GM23338 (cell line): ENCODE measurements at regions not wholly inside any gene's neighbourhood (a gene's known extent, or its start where the extent isn't known, plus 50 kb on each side); places are given as distances from the start of the nearest gene placed in this dataset.

Source experiments
- ATAC-seq: fragments of 200-7000 bp; cut with Tn5 transposase; 3 replicates; pipeline ENCODE4 v1.9.1; 2020
- DNase-seq: peaks from one replicate; pipeline ENCODE4 v3.0.0-alpha.2; 2015; ENCODE audit warnings: low spot score
- H2AFZ ChIP-seq: fragments of 200-600 bp; sonication (generic); 2 replicates; pipeline ENCODE4 v1.8.0; 2016; ENCODE audit warnings: antibody characterized with exemption, mild to moderate bottlenecking, moderate library complexity
- H3F3A ChIP-seq: fragments of 200-600 bp; sonication (generic); replicated peaks from 2 replicates; pipeline ENCODE4 v1.8.0; 2017; ENCODE audit warnings: antibody characterized with exemption, mixed run types, low read depth
- H3K27ac ChIP-seq: fragments of 200-600 bp; sonication (generic); 2 replicates; pipeline ENCODE4 v1.6.1; 2016; ENCODE audit warnings: low read depth
- H3K27me3 ChIP-seq: fragments of 200-600 bp; sonication (generic); 2 replicates; pipeline ENCODE4 v1.8.0; 2016; ENCODE audit warnings: mild to moderate bottlenecking, mixed run types, moderate library complexity; ENCODE audit not compliant: insufficient read depth
- H3K36me3 ChIP-seq: fragments of 200-600 bp; sonication (generic); 2 replicates; pipeline ENCODE4 v1.8.0; 2016; ENCODE audit warnings: mild to moderate bottlenecking; ENCODE audit not compliant: insufficient read depth
- H3K4me1 ChIP-seq: fragments of 200-600 bp; sonication (generic); 2 replicates; pipeline ENCODE4 v1.8.0; 2016; ENCODE audit warnings: mild to moderate bottlenecking, moderate library complexity; ENCODE audit not compliant: insufficient read depth
- H3K4me2 ChIP-seq: fragments of 200-600 bp; sonication (generic); 2 replicates; pipeline ENCODE4 v1.7.1; 2017; ENCODE audit warnings: mixed run types
- H3K4me3 ChIP-seq: fragments of 200-600 bp; sonication (generic); 2 replicates; pipeline ENCODE4 v1.6.1; 2016; ENCODE audit warnings: mixed run types
- H3K79me2 ChIP-seq: fragments of 200-600 bp; sonication (generic); replicated peaks from 2 replicates; pipeline ENCODE4 v1.8.0; 2017; ENCODE audit warnings: mild to moderate bottlenecking; ENCODE audit not compliant: insufficient read depth
- H3K9me2 ChIP-seq: fragments of 200-600 bp; sonication (generic); 2 replicates; pipeline ENCODE4 v1.8.0; 2017; ENCODE audit not compliant: insufficient read depth
- H4K20me1 ChIP-seq: fragments of 200-600 bp; sonication (generic); replicated peaks from 2 replicates; pipeline ENCODE4 v1.8.0; 2017; ENCODE audit warnings: mild to moderate bottlenecking; ENCODE audit not compliant: insufficient read depth
- H3K27ac Mint-ChIP-seq: 2 replicates; pipeline ENCODE4 v1.8.0; 2020; ENCODE audit warnings: inconsistent platforms, mild to moderate bottlenecking, moderate library complexity, mixed read lengths
- H3K27me3 Mint-ChIP-seq: 3 replicates; pipeline ENCODE4 v1.8.0; 2022; ENCODE audit warnings: low read depth, mild to moderate bottlenecking, moderate library complexity, mixed read lengths, inconsistent platforms; ENCODE audit not compliant: insufficient read depth, poor library complexity
- H3K36me3 Mint-ChIP-seq: 3 replicates; pipeline ENCODE4 v1.8.0; 2021; ENCODE audit warnings: low read depth, mild to moderate bottlenecking, inconsistent platforms, moderate library complexity, mixed read lengths
- H3K4me1 Mint-ChIP-seq: 3 replicates; pipeline ENCODE4 v1.8.0; 2020; ENCODE audit warnings: mild to moderate bottlenecking, inconsistent platforms, mixed read lengths
- H3K4me3 Mint-ChIP-seq: 3 replicates; pipeline ENCODE4 v1.8.0; 2021; ENCODE audit warnings: moderate library complexity, mild to moderate bottlenecking, inconsistent platforms, mixed read lengths
- H3K9me3 Mint-ChIP-seq: 3 replicates; pipeline ENCODE4 v1.8.0; 2020; ENCODE audit warnings: moderate library complexity, mild to moderate bottlenecking, inconsistent platforms, mixed read lengths
- CREB1 ChIP-seq: fragments of 250-450 bp; sonication (Bioruptor Pico); IDR thresholded peaks from 2 replicates; pipeline ENCODE4 v1.5.0; 2020; ENCODE audit warnings: low read depth, mild to moderate bottlenecking, moderate library complexity
- EZH2 ChIP-seq: fragments of 200-600 bp; sonication (generic); IDR thresholded peaks from one replicate; pipeline ENCODE4 v1.8.0; 2017; ENCODE audit warnings: antibody characterized with exemption, mild to moderate bottlenecking, low read depth; ENCODE audit not compliant: unreplicated experiment
- EZH2phosphoT487 ChIP-seq: fragments of 200-600 bp; sonication (generic); IDR thresholded peaks from one replicate; pipeline ENCODE4 v1.8.1; 2018; ENCODE audit warnings: antibody characterized with exemption; ENCODE audit not compliant: unreplicated experiment
- NANOG ChIP-seq: IDR thresholded peaks from 2 replicates; pipeline ENCODE4 v1.6.1; 2016; ENCODE audit warnings: antibody characterized with exemption, borderline replicate concordance
- POLR2AphosphoS5 ChIP-seq: IDR thresholded peaks from 2 replicates; pipeline ENCODE4 v1.6.1; 2016; ENCODE audit warnings: antibody characterized with exemption, low read depth
- STAT1 ChIP-seq: IDR thresholded peaks from one replicate; pipeline ENCODE4 v1.6.1; 2016; ENCODE audit warnings: antibody characterized with exemption; ENCODE audit not compliant: unreplicated experiment
- ZNF331 ChIP-seq: fragments of 250-450 bp; sonication (Bioruptor Pico); IDR thresholded peaks from 2 replicates; pipeline ENCODE4 v1.5.0; 2020; ENCODE audit warnings: low read depth, mild to moderate bottlenecking, moderate library complexity
- TF ChIP-seq, protein P1 (sequence below): IDR thresholded peaks from 2 replicates; pipeline ENCODE4 v1.6.1; 2016; ENCODE audit warnings: antibody characterized with exemption
- TF ChIP-seq, protein P2 (sequence below): IDR thresholded peaks from one replicate; pipeline ENCODE4 v1.6.1; 2018; ENCODE audit warnings: antibody characterized with exemption; ENCODE audit not compliant: unreplicated experiment
- TF ChIP-seq, protein P3 (sequence below): fragments of 250-450 bp; sonication (Bioruptor Pico); IDR thresholded peaks from 2 replicates; pipeline ENCODE4 v1.5.0; 2020; ENCODE audit warnings: mild to moderate bottlenecking, moderate library complexity

DNA sequence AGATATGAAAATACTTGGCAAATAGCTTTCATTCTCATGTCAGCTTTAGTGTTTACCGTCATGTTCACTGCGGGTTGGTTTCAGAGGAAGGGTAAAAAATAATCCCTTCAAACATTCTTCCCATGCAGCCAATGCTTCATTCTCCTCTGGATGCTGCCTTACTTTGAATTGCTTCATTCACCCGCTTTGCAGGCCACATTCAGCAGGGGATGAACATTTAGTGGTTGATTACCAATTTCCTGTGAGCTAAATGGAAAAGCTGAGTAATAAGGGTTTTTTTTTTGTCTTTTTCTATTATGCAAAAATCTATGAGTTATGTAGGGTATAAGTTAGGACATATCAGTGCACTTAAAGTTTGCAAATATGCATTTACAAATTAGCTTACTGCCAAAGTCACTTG is 96.3 kb upstream of the MEF2C start:
- Mint-ChIP-seq H3K27me3 (no peaks in the 10 kb centered on the region), H3K27ac (0 out of 2 replicates have a peak overlapping the region, but pooled peaks have one; percentile 20), H3K36me3 (no peaks in the 10 kb centered on the region), H3K9me3 (no peaks in the 10 kb centered on the region), H3K4me3 (no peak overlapping the region), H3K4me1 (peaks cover 22% of the 10 kb centered on the region)
- no peaks in the 10 kb centered on the region for H3K36me3 ChIP-seq
- H3K79me2 ChIP-seq: no peaks in the 10 kb centered on the region
- DNase-seq (peak; percentile 17), ATAC-seq (no peak; the same call in 2 of the 3 replicates)
- TF ChIP-seq NANOG (peak; percentile 82; the same call in 1 of the 2 replicates), EZH2 (no peak)
- TF ChIP-seq, protein P1, sequence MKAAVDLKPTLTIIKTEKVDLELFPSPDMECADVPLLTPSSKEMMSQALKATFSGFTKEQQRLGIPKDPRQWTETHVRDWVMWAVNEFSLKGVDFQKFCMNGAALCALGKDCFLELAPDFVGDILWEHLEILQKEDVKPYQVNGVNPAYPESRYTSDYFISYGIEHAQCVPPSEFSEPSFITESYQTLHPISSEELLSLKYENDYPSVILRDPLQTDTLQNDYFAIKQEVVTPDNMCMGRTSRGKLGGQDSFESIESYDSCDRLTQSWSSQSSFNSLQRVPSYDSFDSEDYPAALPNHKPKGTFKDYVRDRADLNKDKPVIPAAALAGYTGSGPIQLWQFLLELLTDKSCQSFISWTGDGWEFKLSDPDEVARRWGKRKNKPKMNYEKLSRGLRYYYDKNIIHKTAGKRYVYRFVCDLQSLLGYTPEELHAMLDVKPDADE: 0 out of 2 replicates have a peak, but pooled peaks have one; percentile 17
- H3K4me3 ChIP-seq: no peak overlapping the region
- no peaks in the 10 kb centered on the region for H4K20me1 ChIP-seq
- no peak overlapping the region for H2AFZ ChIP-seq
- no peaks in the 10 kb centered on the region for H3K9me2 ChIP-seq
- H3F3A ChIP-seq: no peaks in the 10 kb centered on the region
- peak overlapping the region; percentile 36; the same call in 1 of the 2 replicates for H3K4me2 ChIP-seq
- peaks cover 28% of the 10 kb centered on the region for H3K4me1 ChIP-seq
- H3K27me3 ChIP-seq: no peaks in the 10 kb centered on the region
- no peak overlapping the region for H3K27ac ChIP-seq

DNA sequence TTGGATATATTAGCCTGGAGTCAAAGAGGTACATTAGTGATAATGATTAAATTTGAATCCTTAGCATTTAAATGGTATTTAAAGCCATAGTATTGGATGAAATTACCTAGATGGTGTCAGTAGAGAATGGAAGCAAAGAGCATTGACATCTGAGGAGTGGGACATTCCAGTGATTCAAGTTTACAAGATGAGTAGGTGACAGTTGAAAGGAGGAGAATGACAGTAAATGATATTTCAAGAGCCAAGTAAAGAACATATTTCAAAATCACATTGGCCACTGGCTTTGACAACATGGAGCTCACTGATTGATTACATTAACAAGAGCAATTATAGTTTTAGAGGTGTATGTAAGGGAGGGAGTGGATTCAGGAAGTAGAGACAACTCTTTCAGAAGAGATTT is 93.9 kb upstream of the MEF2C start:
- no peaks in the 10 kb centered on the region for H3K27me3 ChIP-seq
- H3K79me2 ChIP-seq: no peaks in the 10 kb centered on the region
- H3K4me1 ChIP-seq: peaks cover 24% of the 10 kb centered on the region
- ATAC-seq (no peak), DNase-seq (no peak)
- H3F3A ChIP-seq: no peaks in the 10 kb centered on the region
- H2AFZ ChIP-seq: no peak overlapping the region
- no peaks in the 10 kb centered on the region for H3K36me3 ChIP-seq
- no peaks in the 10 kb centered on the region for H3K36me3 Mint-ChIP-seq
- H3K4me3 Mint-ChIP-seq: no peak overlapping the region
- H3K27ac Mint-ChIP-seq: no peak overlapping the region
- no peaks in the 10 kb centered on the region for H3K9me2 ChIP-seq
- H3K4me2 ChIP-seq: no peak overlapping the region
- no peaks in the 10 kb centered on the region for H3K9me3 Mint-ChIP-seq
- no peaks in the 10 kb centered on the region for H4K20me1 ChIP-seq
- peaks cover 1% of the 10 kb centered on the region for H3K27me3 Mint-ChIP-seq
- no peak overlapping the region for H3K27ac ChIP-seq
- no peak overlapping the region for H3K4me3 ChIP-seq
- H3K4me1 Mint-ChIP-seq: peaks cover 22% of the 10 kb centered on the region
- TF ChIP-seq NANOG (no peak), ZNF331 (CRISPR knock-in tag) (no peak), CREB1 (CRISPR knock-in tag) (no peak), EZH2 (no peak), STAT1 (no peak), POLR2AphosphoS5 (no peak), EZH2phosphoT487 (no peak)
- TF ChIP-seq, protein P2, sequence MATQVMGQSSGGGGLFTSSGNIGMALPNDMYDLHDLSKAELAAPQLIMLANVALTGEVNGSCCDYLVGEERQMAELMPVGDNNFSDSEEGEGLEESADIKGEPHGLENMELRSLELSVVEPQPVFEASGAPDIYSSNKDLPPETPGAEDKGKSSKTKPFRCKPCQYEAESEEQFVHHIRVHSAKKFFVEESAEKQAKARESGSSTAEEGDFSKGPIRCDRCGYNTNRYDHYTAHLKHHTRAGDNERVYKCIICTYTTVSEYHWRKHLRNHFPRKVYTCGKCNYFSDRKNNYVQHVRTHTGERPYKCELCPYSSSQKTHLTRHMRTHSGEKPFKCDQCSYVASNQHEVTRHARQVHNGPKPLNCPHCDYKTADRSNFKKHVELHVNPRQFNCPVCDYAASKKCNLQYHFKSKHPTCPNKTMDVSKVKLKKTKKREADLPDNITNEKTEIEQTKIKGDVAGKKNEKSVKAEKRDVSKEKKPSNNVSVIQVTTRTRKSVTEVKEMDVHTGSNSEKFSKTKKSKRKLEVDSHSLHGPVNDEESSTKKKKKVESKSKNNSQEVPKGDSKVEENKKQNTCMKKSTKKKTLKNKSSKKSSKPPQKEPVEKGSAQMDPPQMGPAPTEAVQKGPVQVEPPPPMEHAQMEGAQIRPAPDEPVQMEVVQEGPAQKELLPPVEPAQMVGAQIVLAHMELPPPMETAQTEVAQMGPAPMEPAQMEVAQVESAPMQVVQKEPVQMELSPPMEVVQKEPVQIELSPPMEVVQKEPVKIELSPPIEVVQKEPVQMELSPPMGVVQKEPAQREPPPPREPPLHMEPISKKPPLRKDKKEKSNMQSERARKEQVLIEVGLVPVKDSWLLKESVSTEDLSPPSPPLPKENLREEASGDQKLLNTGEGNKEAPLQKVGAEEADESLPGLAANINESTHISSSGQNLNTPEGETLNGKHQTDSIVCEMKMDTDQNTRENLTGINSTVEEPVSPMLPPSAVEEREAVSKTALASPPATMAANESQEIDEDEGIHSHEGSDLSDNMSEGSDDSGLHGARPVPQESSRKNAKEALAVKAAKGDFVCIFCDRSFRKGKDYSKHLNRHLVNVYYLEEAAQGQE: no peak
- TF ChIP-seq, protein P3, sequence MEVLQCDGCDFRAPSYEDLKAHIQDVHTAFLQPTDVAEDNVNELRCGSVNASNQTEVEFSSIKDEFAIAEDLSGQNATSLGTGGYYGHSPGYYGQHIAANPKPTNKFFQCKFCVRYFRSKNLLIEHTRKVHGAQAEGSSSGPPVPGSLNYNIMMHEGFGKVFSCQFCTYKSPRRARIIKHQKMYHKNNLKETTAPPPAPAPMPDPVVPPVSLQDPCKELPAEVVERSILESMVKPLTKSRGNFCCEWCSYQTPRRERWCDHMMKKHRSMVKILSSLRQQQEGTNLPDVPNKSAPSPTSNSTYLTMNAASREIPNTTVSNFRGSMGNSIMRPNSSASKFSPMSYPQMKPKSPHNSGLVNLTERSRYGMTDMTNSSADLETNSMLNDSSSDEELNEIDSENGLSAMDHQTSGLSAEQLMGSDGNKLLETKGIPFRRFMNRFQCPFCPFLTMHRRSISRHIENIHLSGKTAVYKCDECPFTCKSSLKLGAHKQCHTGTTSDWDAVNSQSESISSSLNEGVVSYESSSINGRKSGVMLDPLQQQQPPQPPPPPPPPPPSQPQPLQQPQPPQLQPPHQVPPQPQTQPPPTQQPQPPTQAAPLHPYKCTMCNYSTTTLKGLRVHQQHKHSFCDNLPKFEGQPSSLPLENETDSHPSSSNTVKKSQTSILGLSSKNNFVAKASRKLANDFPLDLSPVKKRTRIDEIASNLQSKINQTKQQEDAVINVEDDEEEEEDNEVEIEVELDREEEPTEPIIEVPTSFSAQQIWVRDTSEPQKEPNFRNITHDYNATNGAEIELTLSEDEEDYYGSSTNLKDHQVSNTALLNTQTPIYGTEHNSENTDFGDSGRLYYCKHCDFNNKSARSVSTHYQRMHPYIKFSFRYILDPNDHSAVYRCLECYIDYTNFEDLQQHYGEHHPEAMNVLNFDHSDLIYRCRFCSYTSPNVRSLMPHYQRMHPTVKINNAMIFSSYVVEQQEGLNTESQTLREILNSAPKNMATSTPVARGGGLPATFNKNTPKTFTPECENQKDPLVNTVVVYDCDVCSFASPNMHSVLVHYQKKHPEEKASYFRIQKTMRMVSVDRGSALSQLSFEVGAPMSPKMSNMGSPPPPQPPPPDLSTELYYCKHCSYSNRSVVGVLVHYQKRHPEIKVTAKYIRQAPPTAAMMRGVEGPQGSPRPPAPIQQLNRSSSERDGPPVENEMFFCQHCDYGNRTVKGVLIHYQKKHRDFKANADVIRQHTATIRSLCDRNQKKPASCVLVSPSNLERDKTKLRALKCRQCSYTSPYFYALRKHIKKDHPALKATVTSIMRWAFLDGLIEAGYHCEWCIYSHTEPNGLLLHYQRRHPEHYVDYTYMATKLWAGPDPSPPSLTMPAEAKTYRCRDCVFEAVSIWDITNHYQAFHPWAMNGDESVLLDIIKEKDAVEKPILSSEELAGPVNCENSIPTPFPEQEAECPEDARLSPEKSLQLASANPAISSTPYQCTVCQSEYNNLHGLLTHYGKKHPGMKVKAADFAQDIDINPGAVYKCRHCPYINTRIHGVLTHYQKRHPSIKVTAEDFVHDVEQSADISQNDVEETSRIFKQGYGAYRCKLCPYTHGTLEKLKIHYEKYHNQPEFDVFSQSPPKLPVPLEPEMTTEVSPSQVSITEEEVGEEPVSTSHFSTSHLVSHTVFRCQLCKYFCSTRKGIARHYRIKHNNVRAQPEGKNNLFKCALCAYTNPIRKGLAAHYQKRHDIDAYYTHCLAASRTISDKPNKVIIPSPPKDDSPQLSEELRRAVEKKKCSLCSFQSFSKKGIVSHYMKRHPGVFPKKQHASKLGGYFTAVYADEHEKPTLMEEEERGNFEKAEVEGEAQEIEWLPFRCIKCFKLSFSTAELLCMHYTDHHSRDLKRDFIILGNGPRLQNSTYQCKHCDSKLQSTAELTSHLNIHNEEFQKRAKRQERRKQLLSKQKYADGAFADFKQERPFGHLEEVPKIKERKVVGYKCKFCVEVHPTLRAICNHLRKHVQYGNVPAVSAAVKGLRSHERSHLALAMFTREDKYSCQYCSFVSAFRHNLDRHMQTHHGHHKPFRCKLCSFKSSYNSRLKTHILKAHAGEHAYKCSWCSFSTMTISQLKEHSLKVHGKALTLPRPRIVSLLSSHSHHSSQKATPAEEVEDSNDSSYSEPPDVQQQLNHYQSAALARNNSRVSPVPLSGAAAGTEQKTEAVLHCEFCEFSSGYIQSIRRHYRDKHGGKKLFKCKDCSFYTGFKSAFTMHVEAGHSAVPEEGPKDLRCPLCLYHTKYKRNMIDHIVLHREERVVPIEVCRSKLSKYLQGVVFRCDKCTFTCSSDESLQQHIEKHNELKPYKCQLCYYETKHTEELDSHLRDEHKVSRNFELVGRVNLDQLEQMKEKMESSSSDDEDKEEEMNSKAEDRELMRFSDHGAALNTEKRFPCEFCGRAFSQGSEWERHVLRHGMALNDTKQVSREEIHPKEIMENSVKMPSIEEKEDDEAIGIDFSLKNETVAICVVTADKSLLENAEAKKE: no peak
- TF ChIP-seq, protein P1: no peak
